ENCODE measurements at regions not wholly inside any gene's neighbourhood (a gene's known extent, or its start where the extent isn't known, plus 50 kb on each side); places are given as distances from the start of the nearest gene placed in this dataset.
"Not testable (repeated sequence)": the region's sequence is repeated elsewhere in the genome, so short reads cannot be mapped to it uniquely, and the experiment has no call there.

- no peak for DNase-seq
Observed at GRCh38 chr14:103232031-103232808, 101.8 kb upstream of the EIF5 start.

GRCh38 chr14:103232831-103233319, 101.2 kb upstream of the EIF5 start:
- no peak for DNase-seq

- DNase-seq = no peak
Observed at GRCh38 chr14:103233328-103233727, 100.7 kb upstream of the EIF5 start.

DNA sequence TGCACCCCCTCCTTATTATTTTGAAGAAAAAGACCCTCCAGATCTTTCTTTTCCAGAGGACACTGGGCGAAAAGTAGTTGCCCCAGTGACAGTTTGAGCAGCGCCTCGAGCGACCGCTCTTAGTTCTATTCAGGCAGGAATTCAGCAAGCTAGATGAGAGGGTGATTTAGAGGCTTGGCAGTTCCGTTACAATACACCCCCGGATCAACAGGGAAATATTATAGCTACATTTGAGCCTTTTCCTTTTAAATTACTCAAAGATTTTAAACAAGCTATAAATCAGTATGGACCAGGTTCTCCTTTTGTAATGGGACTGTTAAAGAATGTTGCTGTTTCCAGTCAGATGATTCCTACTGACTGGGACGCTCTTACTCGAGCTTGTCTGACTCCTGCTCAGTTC, 99.2 kb upstream of the EIF5 start:
- DNase-seq = not testable (repeated sequence)

- not testable (repeated sequence) for DNase-seq
Observed at GRCh38 chr14:103235506-103235905, 98.5 kb upstream of the EIF5 start.

DNA sequence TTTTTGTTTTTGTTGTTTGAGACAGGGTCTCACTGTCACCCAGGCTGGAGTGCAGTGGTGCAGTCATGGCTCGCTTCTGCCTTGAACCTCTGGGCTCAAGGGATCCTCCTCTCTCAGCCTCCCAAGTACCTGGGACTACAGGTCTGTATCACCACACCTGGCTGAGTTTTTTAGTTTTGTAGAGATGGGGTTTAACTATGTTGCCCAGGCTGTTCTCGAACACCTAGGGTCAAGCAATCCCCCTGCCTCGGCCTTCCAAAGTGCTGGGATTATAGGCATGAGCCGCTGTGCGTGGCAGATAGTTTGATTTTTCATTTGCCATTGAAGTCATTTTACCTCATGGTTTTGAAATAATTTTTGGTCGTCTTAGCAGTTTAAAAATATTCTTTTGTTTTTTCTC, 94.3 kb upstream of the EIF5 start:
- DNase-seq = no peak

GRCh38 chr14:103241531-103241930, 92.5 kb upstream of the EIF5 start:
- no peak for DNase-seq

DNA sequence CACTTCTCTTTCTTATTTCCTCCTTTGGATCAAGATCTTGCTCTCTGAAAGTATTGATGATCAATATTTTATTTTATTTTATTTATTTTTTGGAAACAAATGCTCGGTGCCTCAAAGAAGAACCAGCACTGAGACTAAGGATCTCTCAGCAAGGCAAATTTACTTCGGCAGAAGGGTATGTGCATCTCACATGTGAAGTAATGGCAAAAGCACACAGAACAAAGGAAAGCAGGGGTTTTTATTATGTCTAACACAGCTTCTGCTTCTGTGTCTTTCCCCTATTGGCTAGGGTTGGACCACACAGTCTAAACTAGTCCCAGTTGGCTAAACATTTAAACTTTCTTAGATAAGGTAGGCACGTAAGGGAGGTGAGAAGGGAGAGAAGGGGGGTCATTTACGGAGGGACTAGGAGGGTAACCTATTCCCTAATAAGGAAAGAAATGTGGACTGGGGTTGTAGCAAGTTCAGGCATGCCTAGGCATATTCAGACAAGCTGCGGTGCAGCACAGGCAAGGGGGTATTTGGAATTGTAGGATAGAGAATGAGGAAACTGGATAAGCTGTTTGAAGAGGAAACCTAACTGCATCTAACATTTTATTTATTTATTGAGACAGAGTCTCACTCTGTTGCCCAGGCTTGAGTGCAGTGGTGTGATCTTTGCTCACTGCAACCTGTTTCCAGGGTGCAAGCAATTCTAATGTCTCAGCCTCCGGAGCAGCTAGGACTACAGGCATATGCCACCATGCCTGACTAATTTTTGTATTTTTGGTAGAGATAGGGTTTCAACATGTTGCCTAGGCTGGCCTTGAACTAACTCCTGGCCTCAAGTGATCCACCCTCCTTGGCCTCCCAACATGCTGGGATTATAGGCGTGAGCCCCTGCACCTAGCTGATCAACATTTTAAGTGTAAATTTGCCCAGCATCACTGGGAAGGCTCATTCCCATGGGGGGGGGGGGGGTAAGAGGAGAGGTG, 90.0 kb upstream of the EIF5 start:
- DNase-seq = no peak

GRCh38 chr14:103245624-103246031, 88.4 kb upstream of the EIF5 start:
- not testable (repeated sequence) for DNase-seq

DNA sequence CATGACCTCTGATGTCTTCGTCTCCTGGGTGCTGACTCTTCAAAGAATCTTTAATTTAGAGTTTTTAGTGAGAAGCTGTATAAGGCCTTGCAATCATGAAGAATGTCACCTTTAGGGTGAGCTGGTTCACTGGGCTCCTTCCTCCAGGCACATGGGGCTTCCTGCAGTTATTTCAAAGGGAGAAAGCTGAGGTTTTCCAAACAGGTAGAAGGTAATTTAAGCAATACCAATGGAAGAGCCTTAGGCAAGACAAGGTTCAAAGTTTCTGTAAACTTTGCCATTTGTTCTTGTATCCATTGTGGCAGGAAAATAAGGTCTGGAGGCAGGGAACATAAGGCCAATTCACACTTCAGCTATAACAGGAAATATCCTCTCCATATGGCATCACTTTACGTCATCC, 88.0 kb upstream of the EIF5 start:
- DNase-seq = no peak

GRCh38 chr14:103247169-103247606, 86.8 kb upstream of the EIF5 start:
- no peak for DNase-seq

GRCh38 chr14:103250181-103250580, 83.9 kb upstream of the EIF5 start:
- no peak for DNase-seq

DNA sequence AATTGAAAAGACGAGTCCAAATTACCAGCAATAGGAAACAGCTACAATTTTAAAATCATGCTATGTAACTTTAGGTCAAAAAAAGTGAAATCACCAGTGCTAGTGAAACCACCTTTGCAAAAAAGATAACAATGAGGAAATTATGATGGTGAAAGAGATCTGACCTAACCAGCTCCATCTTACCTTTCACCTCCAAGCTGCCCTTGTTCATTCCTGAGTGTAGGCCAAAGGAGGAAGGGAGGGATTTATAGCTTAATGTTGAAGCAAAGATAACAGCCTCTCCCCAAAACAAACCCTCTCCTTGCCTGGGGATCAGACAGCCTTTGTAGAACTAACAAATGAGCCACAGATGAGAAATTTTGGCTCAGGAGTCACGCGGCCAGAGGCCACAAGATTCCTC, 83.2 kb upstream of the EIF5 start:
- no peak for DNase-seq

- no peak for DNase-seq
Observed at GRCh38 chr14:103255555-103255954, 78.5 kb upstream of the EIF5 start.

DNA sequence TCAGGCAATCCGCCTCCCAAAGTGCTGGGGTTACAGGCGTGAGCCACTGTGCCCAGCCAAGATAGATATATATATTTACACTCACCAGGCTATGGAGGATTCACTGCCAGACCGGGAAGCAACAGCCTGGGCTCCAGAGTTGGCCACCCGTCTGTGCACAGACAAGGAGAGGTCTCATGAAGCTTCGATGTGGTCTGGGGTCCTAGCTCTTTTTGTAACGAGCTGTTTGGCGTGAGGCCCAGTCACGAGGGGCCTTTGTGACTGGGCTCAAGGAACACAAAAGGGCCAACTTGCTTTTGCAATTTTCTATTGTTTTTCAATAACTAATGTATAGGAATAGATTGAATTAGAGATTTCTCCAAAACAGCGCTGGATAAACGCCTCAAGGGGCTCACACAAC, 77.6 kb upstream of the EIF5 start:
- DNase-seq = no peak

DNA sequence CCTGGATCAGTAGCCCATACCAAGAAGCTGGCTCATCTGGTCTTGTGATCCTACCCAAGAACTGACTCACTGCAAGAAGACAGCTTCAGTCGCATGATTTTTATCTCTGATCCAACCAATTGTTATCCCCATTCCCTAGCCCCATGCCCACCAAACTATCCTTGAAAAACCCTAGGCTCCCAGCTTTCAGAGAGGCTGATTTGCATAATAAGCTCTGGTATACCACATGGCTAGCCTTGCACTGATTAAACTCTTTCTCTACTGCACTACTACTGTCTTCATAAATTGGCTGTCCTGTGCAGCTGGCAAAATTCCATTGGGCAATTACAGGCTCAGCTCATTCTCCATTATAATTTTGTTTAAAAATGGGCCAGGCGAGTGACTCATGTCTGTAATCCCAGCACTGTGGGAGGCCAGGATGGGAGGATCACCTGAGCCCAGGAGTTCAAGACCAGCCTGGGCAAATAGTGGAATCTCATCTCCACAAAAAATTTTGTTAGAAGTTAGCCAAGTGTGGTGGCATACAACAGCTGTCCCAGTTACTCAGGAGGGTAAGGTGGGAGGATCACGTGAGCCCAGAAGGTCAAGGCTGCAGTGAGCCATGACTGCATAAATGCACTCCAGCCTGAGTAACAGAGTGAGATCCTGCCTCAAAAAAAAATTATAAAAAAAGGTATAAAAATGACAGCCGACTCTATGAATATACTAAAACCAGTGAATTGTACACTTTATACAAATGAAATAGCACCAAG, 76.7 kb upstream of the EIF5 start:
- no peak for DNase-seq

DNA sequence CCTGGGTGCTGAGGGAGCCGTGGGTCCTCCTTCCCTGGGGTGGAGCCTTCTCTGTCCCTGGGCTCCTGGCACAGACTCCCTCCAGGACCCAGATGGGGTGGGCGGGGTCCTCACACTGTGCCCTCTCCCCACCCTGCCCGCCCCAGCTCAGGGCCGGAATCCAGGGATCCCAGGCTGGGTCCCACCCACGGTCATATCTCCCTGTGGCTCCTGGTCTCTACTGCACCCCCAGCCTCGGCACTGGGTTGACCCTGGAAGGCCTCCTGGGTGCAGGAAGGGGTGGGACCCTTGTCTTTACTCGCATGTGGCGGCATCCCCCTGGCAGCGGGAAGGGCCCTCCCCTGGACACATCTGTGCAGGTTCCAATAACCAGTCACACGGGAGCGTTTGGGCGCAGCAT, 75.8 kb upstream of the EIF5 start:
- DNase-seq = no peak

DNA sequence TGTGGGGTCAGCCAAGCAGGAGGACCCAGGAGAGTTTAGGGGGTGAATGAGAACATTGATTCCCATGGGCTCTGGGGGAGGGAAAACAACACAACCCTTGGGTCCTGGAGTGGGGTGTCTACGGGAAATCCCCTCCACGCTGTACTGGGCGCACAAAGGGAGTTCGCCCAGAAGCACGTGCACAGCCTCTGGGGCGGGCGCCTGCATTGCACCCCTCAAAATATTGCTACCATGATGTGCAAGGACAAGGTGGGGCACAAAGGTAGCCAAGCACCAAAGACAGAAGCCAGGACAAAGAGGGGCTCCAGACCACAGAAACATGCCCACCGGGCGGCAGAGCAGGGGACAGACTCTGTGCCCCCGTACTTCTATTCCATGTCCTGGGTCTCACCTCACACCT, 74.9 kb upstream of the EIF5 start:
- DNase-seq = no peak

- DNase-seq = no peak
Observed at GRCh38 chr14:103259801-103260628, 74.0 kb upstream of the EIF5 start.

- no peak for DNase-seq
Observed at GRCh38 chr14:103260629-103261124, 73.4 kb upstream of the EIF5 start.

DNA sequence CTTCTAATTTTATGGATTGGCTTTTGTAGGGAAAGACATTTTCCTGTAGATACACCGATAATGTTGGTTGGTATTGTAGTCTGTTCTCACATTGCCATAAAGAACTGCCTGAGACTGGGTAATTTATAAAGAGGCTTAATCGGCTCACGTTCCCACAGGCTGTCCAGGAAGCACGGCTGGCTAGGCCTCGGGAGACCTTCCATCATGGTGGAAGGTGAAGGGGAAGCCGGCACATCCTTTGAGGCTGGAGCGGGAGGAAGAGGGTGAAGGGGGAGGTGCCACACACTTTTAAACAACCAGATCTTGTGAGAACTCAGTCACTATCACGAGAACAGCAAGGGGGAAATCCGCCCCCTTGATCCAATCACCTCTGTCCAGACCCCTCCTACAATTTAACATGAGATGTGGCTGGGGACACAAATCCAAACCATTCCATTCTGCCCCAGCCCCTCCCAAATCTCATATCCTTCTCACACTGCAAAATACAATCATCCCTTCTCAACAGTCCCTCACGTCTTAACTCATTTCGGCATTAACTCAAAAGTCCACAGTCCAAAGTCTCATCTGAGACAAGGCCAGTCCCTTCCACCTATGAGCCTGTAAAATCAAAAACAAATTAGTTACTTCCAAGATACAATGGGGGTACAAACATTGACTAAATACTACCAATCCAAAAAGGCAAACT, 66.7 kb upstream of the EIF5 start:
- no peak for DNase-seq

All from Kasumi-1 (cell line).